DMS 273 treated with DMSO at 0.1 percent for 48 hours (cell line): ENCODE measurements at regions not wholly inside any gene's neighbourhood (a gene's known extent, or its start where the extent isn't known, plus 50 kb on each side); places are given as distances from the start of the nearest gene placed in this dataset.
"Not testable (repeated sequence)": the region's sequence is repeated elsewhere in the genome, so short reads cannot be mapped to it uniquely, and the experiment has no call there.

ENCODE experiments used
- DNase-seq: peaks from one replicate; lab custom pipeline; 2025; lab: John Stamatoyannopoulos, UW

- no peak for DNase-seq
Observed at GRCh38 chr12:95358111-95359083, 115.6 kb upstream of the METAP2 start.

GRCh38 chr12:95365912-95366311, 108.0 kb upstream of the METAP2 start:
- DNase-seq, result no peak

GRCh38 chr12:95368931-95369330, 105.0 kb upstream of the METAP2 start:
- no peak for DNase-seq

- no peak for DNase-seq
Observed at GRCh38 chr12:95371571-95371970, 102.4 kb upstream of the METAP2 start.

- DNase-seq, result not testable (repeated sequence)
Observed at GRCh38 chr12:95379481-95379880, 94.5 kb upstream of the METAP2 start.

- not testable (repeated sequence) for DNase-seq
Observed at GRCh38 chr12:95380334-95380733, 93.6 kb upstream of the METAP2 start.

- DNase-seq, result no peak
Observed at GRCh38 chr12:95380997-95381786, 92.8 kb upstream of the METAP2 start.

- DNase-seq, result not testable (repeated sequence)
Observed at GRCh38 chr12:95383920-95384319, 90.0 kb upstream of the METAP2 start.

GRCh38 chr12:95384785-95385184, 89.2 kb upstream of the METAP2 start:
- DNase-seq, result no peak

GRCh38 chr12:95385246-95386035, 88.5 kb upstream of the METAP2 start:
- peak; percentile 54 for DNase-seq

- no peak for DNase-seq
Observed at GRCh38 chr12:95386051-95386450, 87.9 kb upstream of the METAP2 start.

- not testable (repeated sequence) for DNase-seq
Observed at GRCh38 chr12:95388260-95388659, 85.7 kb upstream of the METAP2 start.

GRCh38 chr12:95390192-95390591, 83.8 kb upstream of the METAP2 start:
- no peak for DNase-seq

- DNase-seq, result no peak
Observed at GRCh38 chr12:95390932-95391331, 83.0 kb upstream of the METAP2 start.

- DNase-seq, result no peak
Observed at GRCh38 chr12:95393191-95393790, 80.7 kb upstream of the METAP2 start.

- no peak for DNase-seq
Observed at GRCh38 chr12:95395696-95396095, 78.3 kb upstream of the METAP2 start.

- no peak for DNase-seq
Observed at GRCh38 chr12:95396849-95397468, 77.0 kb upstream of the METAP2 start.

- DNase-seq, result no peak
Observed at GRCh38 chr12:95397571-95397970, 76.4 kb upstream of the METAP2 start.

- no peak for DNase-seq
Observed at GRCh38 chr12:95402096-95402495, 71.9 kb upstream of the METAP2 start.

GRCh38 chr12:95408201-95408600, 65.8 kb upstream of the METAP2 start:
- DNase-seq, result no peak

GRCh38 chr12:95411057-95411456, 62.9 kb upstream of the METAP2 start:
- DNase-seq, result no peak
